ENCODE measurements at regions not wholly inside any gene's neighbourhood (a gene's known extent, or its start where the extent isn't known, plus 50 kb on each side); places are given as distances from the start of the nearest gene placed in this dataset.

- TF ChIP-seq, protein P1, sequence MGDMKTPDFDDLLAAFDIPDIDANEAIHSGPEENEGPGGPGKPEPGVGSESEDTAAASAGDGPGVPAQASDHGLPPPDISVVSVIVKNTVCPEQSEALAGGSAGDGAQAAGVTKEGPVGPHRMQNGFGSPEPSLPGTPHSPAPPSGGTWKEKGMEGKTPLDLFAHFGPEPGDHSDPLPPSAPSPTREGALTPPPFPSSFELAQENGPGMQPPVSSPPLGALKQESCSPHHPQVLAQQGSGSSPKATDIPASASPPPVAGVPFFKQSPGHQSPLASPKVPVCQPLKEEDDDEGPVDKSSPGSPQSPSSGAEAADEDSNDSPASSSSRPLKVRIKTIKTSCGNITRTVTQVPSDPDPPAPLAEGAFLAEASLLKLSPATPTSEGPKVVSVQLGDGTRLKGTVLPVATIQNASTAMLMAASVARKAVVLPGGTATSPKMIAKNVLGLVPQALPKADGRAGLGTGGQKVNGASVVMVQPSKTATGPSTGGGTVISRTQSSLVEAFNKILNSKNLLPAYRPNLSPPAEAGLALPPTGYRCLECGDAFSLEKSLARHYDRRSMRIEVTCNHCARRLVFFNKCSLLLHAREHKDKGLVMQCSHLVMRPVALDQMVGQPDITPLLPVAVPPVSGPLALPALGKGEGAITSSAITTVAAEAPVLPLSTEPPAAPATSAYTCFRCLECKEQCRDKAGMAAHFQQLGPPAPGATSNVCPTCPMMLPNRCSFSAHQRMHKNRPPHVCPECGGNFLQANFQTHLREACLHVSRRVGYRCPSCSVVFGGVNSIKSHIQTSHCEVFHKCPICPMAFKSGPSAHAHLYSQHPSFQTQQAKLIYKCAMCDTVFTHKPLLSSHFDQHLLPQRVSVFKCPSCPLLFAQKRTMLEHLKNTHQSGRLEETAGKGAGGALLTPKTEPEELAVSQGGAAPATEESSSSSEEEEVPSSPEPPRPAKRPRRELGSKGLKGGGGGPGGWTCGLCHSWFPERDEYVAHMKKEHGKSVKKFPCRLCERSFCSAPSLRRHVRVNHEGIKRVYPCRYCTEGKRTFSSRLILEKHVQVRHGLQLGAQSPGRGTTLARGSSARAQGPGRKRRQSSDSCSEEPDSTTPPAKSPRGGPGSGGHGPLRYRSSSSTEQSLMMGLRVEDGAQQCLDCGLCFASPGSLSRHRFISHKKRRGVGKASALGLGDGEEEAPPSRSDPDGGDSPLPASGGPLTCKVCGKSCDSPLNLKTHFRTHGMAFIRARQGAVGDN (CRISPR knock-in tag; IDR thresholded peaks at IDR 0.05): no peak
Observed at GRCh38 chr6:165854863-165855593, 192.0 kb upstream of the PDE10A start (continued).

DNA sequence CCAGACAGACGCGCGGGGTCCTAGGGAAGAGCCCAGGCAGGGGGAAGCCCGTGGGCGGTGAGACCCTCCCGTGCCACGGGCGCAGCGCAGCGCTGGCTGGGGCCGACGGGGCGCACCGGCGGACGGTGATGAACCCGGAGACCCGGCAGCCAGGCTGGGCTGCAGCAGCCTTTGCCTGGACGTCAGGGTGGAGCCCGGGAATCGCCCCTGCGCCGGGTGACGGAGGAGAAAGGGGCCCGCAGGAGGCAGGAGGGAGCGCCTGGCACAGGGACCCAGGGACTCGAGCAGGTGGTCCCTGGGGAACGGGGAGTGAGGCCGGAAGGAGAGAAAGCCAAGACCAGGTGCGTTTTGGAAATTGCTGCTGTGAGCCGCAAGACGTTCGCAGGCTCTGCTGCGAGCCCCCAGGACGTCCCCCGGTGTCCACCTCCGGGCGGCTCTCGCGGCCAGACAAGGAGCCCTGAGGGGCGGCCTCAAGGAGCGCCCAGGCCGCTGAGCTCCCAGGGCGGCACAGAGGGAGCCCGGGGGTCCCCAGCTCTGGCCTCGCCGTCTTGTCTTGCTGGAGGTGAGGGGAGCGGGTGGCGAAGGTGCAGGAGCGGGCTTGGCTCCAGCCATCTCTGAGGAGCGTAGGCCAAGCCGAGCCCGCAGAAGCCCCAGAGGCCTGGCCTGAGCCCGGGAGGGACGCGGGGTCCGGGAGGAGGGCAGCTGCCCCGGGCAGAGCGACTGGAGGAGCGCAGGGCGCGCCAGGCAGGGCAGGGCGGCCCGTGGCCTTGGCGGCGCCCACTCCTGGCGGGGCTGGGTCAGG is 191.2 kb upstream of the PDE10A start:
- no peak for FAIRE-seq
- no peaks in the 10 kb centered on the region for H3K36me3 ChIP-seq (replicated peaks in 1 of 2; ENCODE audit: control insufficient read depth in 1 of 2, insufficient read depth in 2 of 2, low read length in 2 of 2)
- ATAC-seq: peak; percentile 17; the same call in 2 of the 3 replicates
- DNase-seq (ENCODE audit: low spot score): no peak
- H3K79me2 ChIP-seq (ENCODE audit: insufficient read depth, low read length): no peaks in the 10 kb centered on the region
- no peaks in the 10 kb centered on the region for H3K4me1 ChIP-seq (ENCODE audit: insufficient read depth, low read length)
- in situ Hi-C loops (cut with HindIII; ENCODE audit: extremely low pct_ligation_motif_present, low pct_unique_long_range_greater_than_20kb) (loop anchor here (5.0 kb wide), 1 partner anchor 122 kb away; no protein-coding TSS in a partner anchor), intact Hi-C loops (cut with micrococcal nuclease; ENCODE audit: unreplicated experiment) (no loop called here)
- POLR2A ChIA-PET: no interaction called here
- H4K20me1 ChIP-seq (ENCODE audit: insufficient read depth, low read length): no peaks in the 10 kb centered on the region
- no peak overlapping the region for H3K9ac ChIP-seq (ENCODE audit: insufficient read depth, low read depth, low read length)
- H2AFZ ChIP-seq (ENCODE audit: low read length): no peak overlapping the region
- no peak for TF ChIP-seq POGZ (CRISPR knock-in tag; IDR thresholded peaks at IDR 0.05)
- no peak for TF ChIP-seq ZNF550 (CRISPR knock-in tag; IDR thresholded peaks at IDR 0.05; ENCODE audit: borderline replicate concordance)
- no peak for TF ChIP-seq ZNF543 (CRISPR knock-in tag; IDR thresholded peaks at IDR 0.05)
- peaks cover 6 to 50% of the 10 kb centered on the region in 2 experiments; a peak in 4 of 5 replicates for H3K27me3 ChIP-seq (ENCODE audit: control insufficient read depth in 1 of 2, insufficient read depth in 2 of 2, low read length in 2 of 2)
- H3K4me2 ChIP-seq (ENCODE audit: low read depth, low read length): no peak overlapping the region
- 24% methylated on average over 40 of the region's 67 CpGs for WGBS (ENCODE audit: low lambda C conversion rate)
- CTCF ChIA-PET (ENCODE audit: low intra/inter-chr PET ratio, low total read pairs): no interaction called here
- H3K9me3 ChIP-seq (ENCODE audit: low read length): no peaks in the 10 kb centered on the region
- no TSS peak for BruUV-seq (replicated peaks)
- H3K27ac ChIP-seq (ENCODE audit: extremely low read length, insufficient read depth, low read length): no peak overlapping the region
- H3K4me3 ChIP-seq (replicated peaks in 1 of 3; ENCODE audit: insufficient read depth in 1 of 3, low read depth in 2 of 3, low read length in 3 of 3): no peak overlapping the region
